ENCODE measurements at regions not wholly inside any gene's neighbourhood (a gene's known extent, or its start where the extent isn't known, plus 50 kb on each side); places are given as distances from the start of the nearest gene placed in this dataset.

GRCh38 chr2:797556-797955 lies 120.3 kb upstream of the TMEM18 start:
- TF ChIP-seq TAF1 (IDR thresholded peaks at IDR 0.05; ENCODE audit: borderline replicate concordance, low read depth, low read length) (no peak), EP300 (IDR thresholded peaks at IDR 0.05; ENCODE audit: borderline replicate concordance in 1 of 2, low read depth in 1 of 2, low read length in 1 of 2) (no peak), RFX5 (IDR thresholded peaks at IDR 0.05; ENCODE audit: low read length) (no peak), CTCF (IDR thresholded peaks at IDR 0.05) (no peak), GATA2 (CRISPR knock-in tag; IDR thresholded peaks at IDR 0.05) (no peak)
- TF ChIP-seq, protein P1, sequence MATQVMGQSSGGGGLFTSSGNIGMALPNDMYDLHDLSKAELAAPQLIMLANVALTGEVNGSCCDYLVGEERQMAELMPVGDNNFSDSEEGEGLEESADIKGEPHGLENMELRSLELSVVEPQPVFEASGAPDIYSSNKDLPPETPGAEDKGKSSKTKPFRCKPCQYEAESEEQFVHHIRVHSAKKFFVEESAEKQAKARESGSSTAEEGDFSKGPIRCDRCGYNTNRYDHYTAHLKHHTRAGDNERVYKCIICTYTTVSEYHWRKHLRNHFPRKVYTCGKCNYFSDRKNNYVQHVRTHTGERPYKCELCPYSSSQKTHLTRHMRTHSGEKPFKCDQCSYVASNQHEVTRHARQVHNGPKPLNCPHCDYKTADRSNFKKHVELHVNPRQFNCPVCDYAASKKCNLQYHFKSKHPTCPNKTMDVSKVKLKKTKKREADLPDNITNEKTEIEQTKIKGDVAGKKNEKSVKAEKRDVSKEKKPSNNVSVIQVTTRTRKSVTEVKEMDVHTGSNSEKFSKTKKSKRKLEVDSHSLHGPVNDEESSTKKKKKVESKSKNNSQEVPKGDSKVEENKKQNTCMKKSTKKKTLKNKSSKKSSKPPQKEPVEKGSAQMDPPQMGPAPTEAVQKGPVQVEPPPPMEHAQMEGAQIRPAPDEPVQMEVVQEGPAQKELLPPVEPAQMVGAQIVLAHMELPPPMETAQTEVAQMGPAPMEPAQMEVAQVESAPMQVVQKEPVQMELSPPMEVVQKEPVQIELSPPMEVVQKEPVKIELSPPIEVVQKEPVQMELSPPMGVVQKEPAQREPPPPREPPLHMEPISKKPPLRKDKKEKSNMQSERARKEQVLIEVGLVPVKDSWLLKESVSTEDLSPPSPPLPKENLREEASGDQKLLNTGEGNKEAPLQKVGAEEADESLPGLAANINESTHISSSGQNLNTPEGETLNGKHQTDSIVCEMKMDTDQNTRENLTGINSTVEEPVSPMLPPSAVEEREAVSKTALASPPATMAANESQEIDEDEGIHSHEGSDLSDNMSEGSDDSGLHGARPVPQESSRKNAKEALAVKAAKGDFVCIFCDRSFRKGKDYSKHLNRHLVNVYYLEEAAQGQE (IDR thresholded peaks at IDR 0.05; ENCODE audit: low read depth, low read length), result no peak
